Sigmoid colon (tissue), 4 donors: ENCODE measurements at regions not wholly inside any gene's neighbourhood (a gene's known extent, or its start where the extent isn't known, plus 50 kb on each side); places are given as distances from the start of the nearest gene placed in this dataset.

Experiments
- CTCF ChIP-seq, 4 experiments: fragments of 450-650 bp in 3 of 4; fragments of 200-600 bp in 1 of 4; IDR thresholded peaks; one replicate each; pipeline ENCODE4 v1.5.1; 2016 to 2019; ENCODE audit warnings: antibody characterized with exemption in 4 of 4, mild to moderate bottlenecking in 3 of 4, moderate library complexity in 2 of 4
- POLR2A ChIP-seq, 2 donors: fragments of 450-650 bp; IDR thresholded peaks; one replicate each; pipeline ENCODE4 v1.6.1; 2016; ENCODE audit warnings: antibody characterized with exemption in 2 of 2, mild to moderate bottlenecking in 2 of 2, moderate library complexity in 2 of 2
- POLR2AphosphoS5 ChIP-seq, 4 donors: sonication (generic); formaldehyde crosslinking; IDR thresholded peaks; one replicate each; pipeline ENCODE4 v1.6.1; 2017; ENCODE audit warnings: antibody characterized with exemption in 4 of 4

DNA sequence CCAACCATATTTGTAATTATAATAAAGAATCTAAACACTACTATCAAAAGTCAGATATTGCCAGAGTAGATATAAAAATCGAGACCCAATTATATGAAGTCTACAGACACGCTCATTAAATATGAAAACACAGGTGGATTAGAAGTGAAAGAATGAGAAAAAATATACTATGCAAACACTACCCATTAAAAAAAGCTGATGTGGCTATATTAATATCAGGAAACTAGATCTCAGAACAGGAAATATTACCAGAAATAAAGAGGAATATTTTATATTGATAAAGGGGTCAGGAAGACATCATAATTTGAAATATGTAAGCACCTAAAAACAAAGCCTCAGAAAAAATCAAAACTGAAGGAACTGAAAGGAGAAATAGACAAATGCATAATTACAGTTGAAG lies 88.3 kb downstream of the URB2 start:
- TF ChIP-seq CTCF (IDR thresholded peaks at IDR 0.05) (no peak), POLR2AphosphoS5 (IDR thresholded peaks at IDR 0.05) (no peak), POLR2A (IDR thresholded peaks at IDR 0.05) (no peak)
